ENCODE measurements at regions not wholly inside any gene's neighbourhood (a gene's known extent, or its start where the extent isn't known, plus 50 kb on each side); places are given as distances from the start of the nearest gene placed in this dataset.

DNA sequence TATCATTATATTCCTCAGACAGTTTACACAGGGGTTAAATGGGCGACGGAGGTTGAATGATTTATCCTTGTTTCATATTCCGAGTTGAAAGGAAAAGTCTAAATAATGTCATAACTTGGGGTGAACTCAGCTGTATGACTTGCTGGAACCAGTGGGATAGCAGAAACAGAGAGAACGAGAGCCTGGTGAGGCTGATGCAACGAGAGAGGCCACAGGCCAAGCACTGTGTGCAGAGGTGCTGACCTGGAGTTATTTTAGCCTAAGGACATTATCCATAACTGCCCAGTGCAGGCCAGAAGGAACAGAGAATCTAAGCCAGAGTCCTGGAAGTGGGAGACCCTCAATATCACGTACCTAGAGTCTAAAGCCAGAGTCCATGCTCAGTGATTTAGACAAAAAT is 394.9 kb downstream of the MAFB start:
- TF ChIP-seq, protein P1, sequence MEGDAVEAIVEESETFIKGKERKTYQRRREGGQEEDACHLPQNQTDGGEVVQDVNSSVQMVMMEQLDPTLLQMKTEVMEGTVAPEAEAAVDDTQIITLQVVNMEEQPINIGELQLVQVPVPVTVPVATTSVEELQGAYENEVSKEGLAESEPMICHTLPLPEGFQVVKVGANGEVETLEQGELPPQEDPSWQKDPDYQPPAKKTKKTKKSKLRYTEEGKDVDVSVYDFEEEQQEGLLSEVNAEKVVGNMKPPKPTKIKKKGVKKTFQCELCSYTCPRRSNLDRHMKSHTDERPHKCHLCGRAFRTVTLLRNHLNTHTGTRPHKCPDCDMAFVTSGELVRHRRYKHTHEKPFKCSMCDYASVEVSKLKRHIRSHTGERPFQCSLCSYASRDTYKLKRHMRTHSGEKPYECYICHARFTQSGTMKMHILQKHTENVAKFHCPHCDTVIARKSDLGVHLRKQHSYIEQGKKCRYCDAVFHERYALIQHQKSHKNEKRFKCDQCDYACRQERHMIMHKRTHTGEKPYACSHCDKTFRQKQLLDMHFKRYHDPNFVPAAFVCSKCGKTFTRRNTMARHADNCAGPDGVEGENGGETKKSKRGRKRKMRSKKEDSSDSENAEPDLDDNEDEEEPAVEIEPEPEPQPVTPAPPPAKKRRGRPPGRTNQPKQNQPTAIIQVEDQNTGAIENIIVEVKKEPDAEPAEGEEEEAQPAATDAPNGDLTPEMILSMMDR (IDR thresholded peaks at IDR 0.05; ENCODE audit: low read depth, low read length, poor library complexity, severe bottlenecking): no peak
- no peak for TF ChIP-seq EZH2phosphoT487 (IDR thresholded peaks at IDR 0.05; ENCODE audit: borderline replicate concordance, low read length)

All from DOHH2 (cell line).